ENCODE measurements at regions not wholly inside any gene's neighbourhood (a gene's known extent, or its start where the extent isn't known, plus 50 kb on each side); places are given as distances from the start of the nearest gene placed in this dataset.

- no peak for TF ChIP-seq CTCF (conservative IDR thresholded peaks at IDR 0.05)
- no peak overlapping the region for H2BK12ac ChIP-seq (ENCODE audit: insufficient read length, low read depth, low read length)
- H3K27me3 ChIP-seq (ENCODE audit: insufficient read depth, low read length): peaks cover 6% of the 10 kb centered on the region; the same call in 1 of the 2 replicates
- H3K36me3 Mint-ChIP-seq (ENCODE audit: insufficient read depth in 1 of 3, low read depth in 3 of 3): no peaks in the 10 kb centered on the region
- H4K20me1 ChIP-seq (ENCODE audit: control insufficient read depth, insufficient read depth, insufficient read length): no peaks in the 10 kb centered on the region
- no peak overlapping the region for H3K23ac ChIP-seq (ENCODE audit: insufficient read length, low read depth, low read length)
- H3K79me2 ChIP-seq (ENCODE audit: insufficient read depth, low read length): no peaks in the 10 kb centered on the region
- no peak overlapping the region for H2BK5ac ChIP-seq (ENCODE audit: insufficient read length, low read length)
- H2AK5ac ChIP-seq (ENCODE audit: insufficient read length, low read length): no peak overlapping the region
- no peak overlapping the region for H4K5ac ChIP-seq (ENCODE audit: insufficient read length, low read depth, low read length)
- H2BK15ac ChIP-seq (ENCODE audit: low read depth, low read length): no peak overlapping the region
- H3K9ac ChIP-seq (ENCODE audit: extremely low read depth, insufficient read length, low read length): no peak overlapping the region
- no peaks in the 10 kb centered on the region for H3K9me3 Mint-ChIP-seq
- no peaks in the 10 kb centered on the region for H3K79me1 ChIP-seq (ENCODE audit: insufficient read depth, low read depth, low read length, poor library complexity, severe bottlenecking)
- H3K4me2 ChIP-seq (ENCODE audit: insufficient read depth, insufficient read length, low read length): no peak overlapping the region
- H3K18ac ChIP-seq (ENCODE audit: insufficient read length, low read depth, low read length): no peak overlapping the region
- WGBS (ENCODE audit: extremely low coverage, insufficient read length, low lambda C conversion rate): no CpG with 5 or more reads among the region's 4 CpGs
- no peak overlapping the region for H3K4me3 Mint-ChIP-seq
- DNase-seq: no peak
- no peak overlapping the region for H4K91ac ChIP-seq (ENCODE audit: insufficient read length, low read depth, low read length)
- no peak overlapping the region for H2BK120ac ChIP-seq (ENCODE audit: low read depth, low read length, poor library complexity, severe bottlenecking)
- H3K4ac ChIP-seq (ENCODE audit: low read depth, low read length): no peak overlapping the region
- no peaks in the 10 kb centered on the region for H3K9me3 ChIP-seq (ENCODE audit: control insufficient read depth, low read depth, low read length)
- H3K23me2 ChIP-seq (ENCODE audit: insufficient read length, low read depth, low read length, poor library complexity, severe bottlenecking): peaks cover 8% of the 10 kb centered on the region
- H3K27ac ChIP-seq (ENCODE audit: insufficient read length, low read depth, low read length): no peak overlapping the region
- no peak overlapping the region for H3K14ac ChIP-seq (ENCODE audit: insufficient read depth, low read length)
- peaks cover 65% of the 10 kb centered on the region for H3K27me3 Mint-ChIP-seq (ENCODE audit: low read depth)
- H3K4me1 Mint-ChIP-seq: peaks cover 32 to 38% of the 10 kb centered on the region in 2 experiments
- H2BK20ac ChIP-seq (ENCODE audit: low read depth, low read length, poor library complexity, severe bottlenecking): no peak overlapping the region
- no peak overlapping the region for H3K56ac ChIP-seq (ENCODE audit: insufficient read length, low read depth, low read length)
- H3K4me1 ChIP-seq (ENCODE audit: insufficient read depth, low read length): peaks cover 6% of the 10 kb centered on the region; the same call in 1 of the 2 replicates
- H3T11ph ChIP-seq (ENCODE audit: low read length): no peak overlapping the region
- H3K27ac Mint-ChIP-seq: no peak overlapping the region
- no peak overlapping the region for H2AFZ ChIP-seq (ENCODE audit: low read length)
- no peak overlapping the region for H4K8ac ChIP-seq (replicated peaks; ENCODE audit: insufficient read length, low read depth, low read length)
Observed at GRCh38 chr13:44302233-44302632, 71.4 kb upstream of the SERP2 start.

Measured in H9 (cell line).